Fibroblast of lung (primary cell): ENCODE measurements at regions not wholly inside any gene's neighbourhood (a gene's known extent, or its start where the extent isn't known, plus 50 kb on each side); places are given as distances from the start of the nearest gene placed in this dataset.
"Not testable (repeated sequence)": the region's sequence is repeated elsewhere in the genome, so short reads cannot be mapped to it uniquely, and the experiment has no call there.

ENCODE experiments used
- DNase-seq, 2 donors: peaks; one replicate each; pipeline versions ENCODE4 v3.0.0 to v3.0.0-alpha.2; 2010; ENCODE audit warnings: low read depth in 2 of 2
- H2AFZ ChIP-seq: 2 replicates; pipeline ENCODE4 v1.5.1; 2012; ENCODE audit warnings: low read length, control low read depth, inconsistent platforms
- H3K27ac ChIP-seq: 2 replicates; pipeline ENCODE4 v1.5.1; 2011; ENCODE audit warnings: low read length, control low read depth; ENCODE audit not compliant: insufficient read depth
- H3K27me3 ChIP-seq: 2 replicates; pipeline ENCODE4 v1.5.1; 2011; ENCODE audit warnings: mild to moderate bottlenecking, low read length; ENCODE audit not compliant: control insufficient read depth, insufficient read depth
- H3K36me3 ChIP-seq: 2 replicates; pipeline ENCODE4 v1.5.1; 2011; ENCODE audit warnings: low read length; ENCODE audit not compliant: control insufficient read depth, insufficient read depth
- H3K4me1 ChIP-seq: 2 replicates; pipeline ENCODE4 v1.5.1; 2011; ENCODE audit warnings: low read length; ENCODE audit not compliant: control insufficient read depth, insufficient read depth; ENCODE audit errors: extremely low read depth
- H3K4me2 ChIP-seq: 2 replicates; pipeline ENCODE4 v1.5.1; 2011; ENCODE audit warnings: low read length, control low read depth; ENCODE audit not compliant: insufficient read depth; ENCODE audit errors: extremely low read depth
- H3K4me3 ChIP-seq, 4 experiments: fragments of 200-600 bp in 1 of 4; sonication (generic) in 1 of 4; replicated peaks in 1 of 4; 2 replicates each; pipeline ENCODE4 v1.5.1; 2011 to 2016; ENCODE audit warnings: low read length in 4 of 4, low read depth in 3 of 4, mild to moderate bottlenecking in 3 of 4, control low read depth in 2 of 4, inconsistent platforms in 1 of 4, mixed read lengths in 1 of 4; ENCODE audit not compliant: insufficient read depth in 1 of 4; ENCODE audit errors: control extremely low read depth in 1 of 4
- H3K79me2 ChIP-seq: 2 replicates; pipeline ENCODE4 v1.5.1; 2012; ENCODE audit warnings: mild to moderate bottlenecking, low read length, inconsistent platforms; ENCODE audit not compliant: control insufficient read depth, insufficient read depth
- H3K9ac ChIP-seq: 2 replicates; pipeline ENCODE4 v1.5.1; 2011; ENCODE audit warnings: mild to moderate bottlenecking, low read length, control low read depth; ENCODE audit not compliant: insufficient read depth
- H3K9me3 ChIP-seq: 2 replicates; pipeline ENCODE4 v1.5.1; 2012; ENCODE audit warnings: low read depth, low read length; ENCODE audit not compliant: control insufficient read depth, insufficient read depth
- H4K20me1 ChIP-seq: 2 replicates; pipeline ENCODE4 v1.5.1; 2011; ENCODE audit warnings: low read length; ENCODE audit not compliant: control insufficient read depth, insufficient read depth; ENCODE audit errors: extremely low read depth
- CTCF ChIP-seq, 2 donors: IDR thresholded peaks in 1 of 2; conservative IDR thresholded peaks in 1 of 2; 1 replicate in 1 of 2; 2 replicates in 1 of 2; pipeline ENCODE4 v1.5.1; 2011 to 2012; ENCODE audit warnings: low read length in 2 of 2, control low read depth in 1 of 2, inconsistent platforms in 1 of 2, low read depth in 1 of 2, mild to moderate bottlenecking in 1 of 2
- EZH2 ChIP-seq: IDR thresholded peaks from 2 replicates; pipeline ENCODE4 v1.5.1; 2012; ENCODE audit warnings: low read length, control low read depth, mild to moderate bottlenecking; ENCODE audit errors: missing control alignments

- no peak overlapping the region for H3K27ac ChIP-seq
- H3K4me1 ChIP-seq: no peaks in the 10 kb centered on the region
- no peaks in the 10 kb centered on the region for H3K36me3 ChIP-seq
- H3K4me3 ChIP-seq: no peak overlapping the region
- no peaks in the 10 kb centered on the region for H3K79me2 ChIP-seq
- no peaks in the 10 kb centered on the region for H4K20me1 ChIP-seq
- H3K4me2 ChIP-seq: no peak overlapping the region
- no peaks in the 10 kb centered on the region for H3K27me3 ChIP-seq
- no peaks in the 10 kb centered on the region for H3K9me3 ChIP-seq
- DNase-seq: no peak
- no peak overlapping the region for H2AFZ ChIP-seq
- TF ChIP-seq CTCF (conservative IDR thresholded peaks at IDR 0.05 in 1 of 2, IDR thresholded peaks at IDR 0.05 in 1 of 2; ENCODE audit: low read depth in 1 of 2, low read length in 2 of 2): peak in 1 of 2 donors; percentile 12
- TF ChIP-seq EZH2: no peak
- no peak overlapping the region for H3K9ac ChIP-seq
Observed at GRCh38 chr6:76861403-76861802, 601.9 kb downstream of the HTR1B start.

- no peak overlapping the region for H3K4me3 ChIP-seq
- H4K20me1 ChIP-seq: no peaks in the 10 kb centered on the region
- H3K9me3 ChIP-seq: no peaks in the 10 kb centered on the region
- no peaks in the 10 kb centered on the region for H3K36me3 ChIP-seq
- DNase-seq: no peak
- no peak overlapping the region for H3K4me2 ChIP-seq
- no peaks in the 10 kb centered on the region for H3K4me1 ChIP-seq
- H3K79me2 ChIP-seq: no peaks in the 10 kb centered on the region
- H3K27me3 ChIP-seq: no peaks in the 10 kb centered on the region
- no peak overlapping the region for H3K27ac ChIP-seq
- no peak overlapping the region for H3K9ac ChIP-seq
- no peak overlapping the region for H2AFZ ChIP-seq
- no peak for TF ChIP-seq EZH2
- TF ChIP-seq CTCF (conservative IDR thresholded peaks at IDR 0.05 in 1 of 2, IDR thresholded peaks at IDR 0.05 in 1 of 2; ENCODE audit: low read depth in 1 of 2, low read length in 2 of 2): no peak
Observed at GRCh38 chr6:76856065-76856464, 607.2 kb downstream of the HTR1B start.

DNA sequence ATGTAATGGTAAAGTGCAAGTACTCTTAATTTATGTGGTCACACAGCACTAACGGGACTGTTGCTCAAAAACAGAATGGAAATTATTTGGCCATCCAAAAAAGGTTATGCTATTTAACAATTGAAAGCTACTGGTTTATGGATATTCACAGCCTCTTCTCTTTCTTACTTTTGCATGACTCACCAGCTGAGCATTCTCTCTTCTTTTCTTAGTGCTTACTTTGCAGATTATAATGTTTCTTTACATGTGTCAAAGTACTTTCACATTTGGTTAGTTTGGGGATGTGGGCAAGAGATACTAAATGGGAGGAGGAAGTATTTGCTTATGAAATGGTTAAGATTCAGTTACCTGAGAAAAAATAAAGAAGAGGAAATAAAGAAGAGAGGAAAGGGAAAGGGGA, 610.5 kb downstream of the HTR1B start:
- TF ChIP-seq CTCF (conservative IDR thresholded peaks at IDR 0.05 in 1 of 2, IDR thresholded peaks at IDR 0.05 in 1 of 2; ENCODE audit: low read depth in 1 of 2, low read length in 2 of 2) (no peak), EZH2 (no peak)
- Histone ChIP-seq H3K4me2 (no peak overlapping the region), H3K27me3 (no peaks in the 10 kb centered on the region), H3K79me2 (no peaks in the 10 kb centered on the region), H4K20me1 (no peaks in the 10 kb centered on the region), H3K4me1 (no peaks in the 10 kb centered on the region), H3K4me3 (no peak overlapping the region), H3K36me3 (no peaks in the 10 kb centered on the region), H2AFZ (no peak overlapping the region), H3K9me3 (no peaks in the 10 kb centered on the region), H3K27ac (no peak overlapping the region), H3K9ac (no peak overlapping the region)
- DNase-seq: peak in 1 of 2 donors; percentile 19

GRCh38 chr6:76849274-76849970, 613.9 kb downstream of the HTR1B start:
- not testable (repeated sequence) for H3K9me3 ChIP-seq, H3K27ac ChIP-seq, H4K20me1 ChIP-seq, H3K9ac ChIP-seq, H3K27me3 ChIP-seq, DNase-seq, H3K79me2 ChIP-seq, H3K4me1 ChIP-seq, H3K4me2 ChIP-seq, H2AFZ ChIP-seq, H3K36me3 ChIP-seq, H3K4me3 ChIP-seq
